ENCODE measurements at regions not wholly inside any gene's neighbourhood (a gene's known extent, or its start where the extent isn't known, plus 50 kb on each side); places are given as distances from the start of the nearest gene placed in this dataset.

DNA sequence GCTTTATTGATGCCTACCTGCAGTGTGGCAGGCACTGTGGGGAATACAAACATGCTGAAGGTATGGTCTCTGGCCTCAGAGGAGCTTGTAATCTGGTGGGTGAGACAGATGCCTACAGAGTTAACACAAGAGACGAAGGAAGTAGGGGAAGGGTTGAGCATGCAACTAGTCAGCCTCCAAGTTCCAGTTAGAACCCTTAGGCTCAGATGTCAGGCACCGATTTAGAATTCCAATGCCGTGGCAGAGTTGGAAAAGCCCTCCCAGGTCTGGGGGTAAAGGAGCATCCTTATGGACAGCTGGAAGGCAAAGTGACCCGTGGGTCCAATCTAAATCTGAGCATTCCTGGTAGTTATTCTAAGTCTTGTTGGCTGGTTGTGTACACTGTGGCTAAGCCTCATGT, 132.9 kb upstream of the GJB5 start:
- no peak for TF ChIP-seq POLR2AphosphoS5 (IDR thresholded peaks at IDR 0.05)
- TF ChIP-seq POLR2A (IDR thresholded peaks at IDR 0.05) = no peak
- TF ChIP-seq, protein P1, sequence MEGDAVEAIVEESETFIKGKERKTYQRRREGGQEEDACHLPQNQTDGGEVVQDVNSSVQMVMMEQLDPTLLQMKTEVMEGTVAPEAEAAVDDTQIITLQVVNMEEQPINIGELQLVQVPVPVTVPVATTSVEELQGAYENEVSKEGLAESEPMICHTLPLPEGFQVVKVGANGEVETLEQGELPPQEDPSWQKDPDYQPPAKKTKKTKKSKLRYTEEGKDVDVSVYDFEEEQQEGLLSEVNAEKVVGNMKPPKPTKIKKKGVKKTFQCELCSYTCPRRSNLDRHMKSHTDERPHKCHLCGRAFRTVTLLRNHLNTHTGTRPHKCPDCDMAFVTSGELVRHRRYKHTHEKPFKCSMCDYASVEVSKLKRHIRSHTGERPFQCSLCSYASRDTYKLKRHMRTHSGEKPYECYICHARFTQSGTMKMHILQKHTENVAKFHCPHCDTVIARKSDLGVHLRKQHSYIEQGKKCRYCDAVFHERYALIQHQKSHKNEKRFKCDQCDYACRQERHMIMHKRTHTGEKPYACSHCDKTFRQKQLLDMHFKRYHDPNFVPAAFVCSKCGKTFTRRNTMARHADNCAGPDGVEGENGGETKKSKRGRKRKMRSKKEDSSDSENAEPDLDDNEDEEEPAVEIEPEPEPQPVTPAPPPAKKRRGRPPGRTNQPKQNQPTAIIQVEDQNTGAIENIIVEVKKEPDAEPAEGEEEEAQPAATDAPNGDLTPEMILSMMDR (IDR thresholded peaks at IDR 0.05) = no peak

All from prostate gland (tissue), 2 donors.